Stimulated activated naive CD8-positive, alpha-beta T cell treated with anti-CD3 and anti-CD28 coated beads, Interleukin-15, Interleukin-2, amounts not matched to agents 100 ng/mL and 50 ng/mL, for 24 hours (primary cell): ENCODE measurements at regions not wholly inside any gene's neighbourhood (a gene's known extent, or its start where the extent isn't known, plus 50 kb on each side); places are given as distances from the start of the nearest gene placed in this dataset.

Experiments
- H3K27ac Mint-ChIP-seq: one replicate; pipeline ENCODE4 v1.8.0; 2021; ENCODE audit warnings: mild to moderate bottlenecking, mixed read lengths
- H3K27me3 Mint-ChIP-seq: one replicate; pipeline ENCODE4 v1.8.0; 2021; ENCODE audit warnings: mixed read lengths
- H3K36me3 Mint-ChIP-seq: one replicate; pipeline ENCODE4 v1.8.0; 2021; ENCODE audit warnings: low read depth, mixed read lengths
- H3K4me1 Mint-ChIP-seq: one replicate; pipeline ENCODE4 v1.8.0; 2021; ENCODE audit warnings: low read depth, mixed read lengths
- H3K4me3 Mint-ChIP-seq: one replicate; pipeline ENCODE4 v1.8.0; 2021; ENCODE audit warnings: mild to moderate bottlenecking, mixed read lengths
- H3K9me3 Mint-ChIP-seq: one replicate; pipeline ENCODE4 v1.8.0; 2021; ENCODE audit warnings: mixed read lengths

- H3K27me3 Mint-ChIP-seq, result no peaks in the 10 kb centered on the region
- no peak overlapping the region for H3K27ac Mint-ChIP-seq
- H3K9me3 Mint-ChIP-seq, result peaks cover 4% of the 10 kb centered on the region
- H3K4me3 Mint-ChIP-seq, result no peak overlapping the region
- no peaks in the 10 kb centered on the region for H3K4me1 Mint-ChIP-seq
- H3K36me3 Mint-ChIP-seq, result no peaks in the 10 kb centered on the region
Observed at GRCh38 chr11:70544774-70545609, 146.7 kb downstream of the CTTN start.

DNA sequence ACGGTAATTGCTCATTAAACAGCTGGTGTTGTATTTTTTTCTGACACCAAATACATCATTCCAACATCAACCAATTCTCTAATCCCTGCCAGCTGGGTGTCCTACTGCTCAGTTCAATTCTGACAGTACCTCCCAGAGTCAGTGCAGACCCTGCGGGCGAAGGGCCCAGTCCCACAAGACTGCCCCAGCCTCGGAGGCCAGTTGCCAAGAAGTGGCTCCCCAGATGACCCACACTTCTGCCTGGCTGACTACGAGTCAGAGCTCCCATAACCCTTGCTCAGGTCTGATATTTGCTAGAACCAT lies 147.2 kb downstream of the CTTN start:
- Mint-ChIP-seq H3K4me1 (no peaks in the 10 kb centered on the region), H3K27me3 (no peaks in the 10 kb centered on the region), H3K27ac (no peak overlapping the region), H3K9me3 (peaks cover 4% of the 10 kb centered on the region), H3K4me3 (no peak overlapping the region), H3K36me3 (no peaks in the 10 kb centered on the region)

DNA sequence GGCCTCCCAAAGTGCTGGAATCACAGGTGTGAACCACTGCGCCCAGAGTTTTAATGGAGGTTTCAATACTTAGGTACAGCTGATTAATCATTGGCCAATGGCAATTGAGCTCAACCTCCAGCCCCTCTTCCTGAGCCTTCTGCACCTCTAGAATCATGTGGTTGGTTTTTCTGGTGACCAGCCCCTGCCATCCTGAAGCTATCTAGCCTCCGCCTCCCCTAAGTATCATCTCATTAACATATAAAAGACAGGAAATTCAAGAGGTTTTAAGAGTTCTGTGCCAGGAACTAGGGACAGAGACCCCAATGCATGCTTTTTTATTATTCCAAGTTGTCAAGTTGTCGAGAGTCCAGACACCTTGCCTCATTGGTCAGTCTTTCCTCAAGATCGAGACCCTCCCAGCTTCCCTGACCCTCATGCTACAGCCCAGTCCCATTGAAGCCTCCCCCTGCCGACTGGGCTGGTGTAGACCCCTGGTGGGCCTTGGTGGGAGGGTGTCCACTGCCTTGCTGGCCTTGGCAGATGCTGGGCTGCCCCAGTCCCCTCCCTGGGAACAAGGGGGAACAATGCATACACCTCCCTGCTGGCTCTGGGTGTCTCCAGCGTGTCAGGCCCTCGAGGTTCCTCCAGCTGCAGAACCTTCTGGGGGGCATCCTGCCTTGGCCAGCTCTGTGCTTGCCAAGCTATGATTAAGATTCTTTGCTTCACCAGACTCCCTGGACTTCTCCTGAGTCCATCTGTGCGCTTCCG lies 148.0 kb downstream of the CTTN start:
- Mint-ChIP-seq H3K9me3 (no peaks in the 10 kb centered on the region), H3K4me1 (no peaks in the 10 kb centered on the region), H3K36me3 (no peaks in the 10 kb centered on the region), H3K4me3 (no peak overlapping the region), H3K27ac (no peak overlapping the region), H3K27me3 (no peaks in the 10 kb centered on the region)

GRCh38 chr11:70547386-70547785 lies 149.1 kb downstream of the CTTN start:
- no peaks in the 10 kb centered on the region for H3K4me1 Mint-ChIP-seq
- H3K9me3 Mint-ChIP-seq, result no peaks in the 10 kb centered on the region
- no peaks in the 10 kb centered on the region for H3K27me3 Mint-ChIP-seq
- no peak overlapping the region for H3K4me3 Mint-ChIP-seq
- no peak overlapping the region for H3K27ac Mint-ChIP-seq
- H3K36me3 Mint-ChIP-seq, result no peaks in the 10 kb centered on the region

DNA sequence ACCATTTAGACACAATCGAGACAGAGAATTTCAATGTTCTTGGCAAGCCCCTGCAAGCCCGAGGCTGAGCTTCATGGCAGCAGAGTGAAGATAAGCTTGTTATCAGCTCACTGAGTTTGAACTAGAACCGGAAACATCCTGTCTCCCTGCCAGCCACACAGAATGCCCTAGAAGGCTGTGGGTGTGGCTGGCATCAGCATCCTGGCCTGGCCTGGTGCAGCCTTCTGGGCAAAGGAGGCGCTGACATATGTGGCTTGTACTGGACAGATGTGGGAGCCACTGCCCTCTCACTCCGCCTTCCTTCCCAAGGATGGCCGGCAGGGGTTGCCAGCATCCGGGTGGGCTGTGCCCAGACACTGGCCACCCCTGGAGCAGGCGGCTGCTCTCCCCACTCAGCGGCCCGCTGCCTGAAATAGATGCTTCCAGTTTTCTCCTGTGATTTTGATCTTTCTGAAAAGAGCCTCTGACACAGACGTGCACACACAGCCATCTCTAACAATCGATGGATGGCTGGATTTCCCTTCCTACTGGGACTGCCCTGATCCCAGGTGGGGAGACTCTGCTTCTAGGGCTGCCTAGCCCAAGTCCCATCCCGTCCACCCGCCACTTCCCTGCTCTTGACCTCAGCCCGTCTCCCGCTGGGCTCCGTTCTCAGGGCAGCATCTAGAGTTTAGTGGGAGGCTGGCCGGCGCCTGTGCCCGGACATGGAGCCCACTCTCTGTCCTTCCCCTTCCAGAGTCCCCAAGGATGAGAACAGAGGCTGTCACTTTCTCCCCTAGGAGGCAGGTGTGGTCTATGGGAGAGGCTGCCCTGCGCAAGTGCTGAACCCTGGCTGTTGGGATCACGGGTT lies 149.7 kb downstream of the CTTN start:
- no peaks in the 10 kb centered on the region for H3K9me3 Mint-ChIP-seq
- no peaks in the 10 kb centered on the region for H3K4me1 Mint-ChIP-seq
- no peaks in the 10 kb centered on the region for H3K27me3 Mint-ChIP-seq
- H3K27ac Mint-ChIP-seq, result no peak overlapping the region
- no peaks in the 10 kb centered on the region for H3K36me3 Mint-ChIP-seq
- no peak overlapping the region for H3K4me3 Mint-ChIP-seq

- H3K27me3 Mint-ChIP-seq, result no peaks in the 10 kb centered on the region
- H3K36me3 Mint-ChIP-seq, result no peaks in the 10 kb centered on the region
- H3K4me1 Mint-ChIP-seq, result no peaks in the 10 kb centered on the region
- H3K9me3 Mint-ChIP-seq, result no peaks in the 10 kb centered on the region
- H3K4me3 Mint-ChIP-seq, result no peak overlapping the region
- H3K27ac Mint-ChIP-seq, result no peak overlapping the region
Observed at GRCh38 chr11:70548976-70549375, 150.6 kb downstream of the CTTN start.

- Mint-ChIP-seq H3K27ac (no peak overlapping the region), H3K9me3 (no peaks in the 10 kb centered on the region), H3K27me3 (no peaks in the 10 kb centered on the region), H3K4me3 (no peak overlapping the region), H3K4me1 (no peaks in the 10 kb centered on the region), H3K36me3 (no peaks in the 10 kb centered on the region)
Observed at GRCh38 chr11:70549386-70549785, 151.1 kb downstream of the CTTN start.

DNA sequence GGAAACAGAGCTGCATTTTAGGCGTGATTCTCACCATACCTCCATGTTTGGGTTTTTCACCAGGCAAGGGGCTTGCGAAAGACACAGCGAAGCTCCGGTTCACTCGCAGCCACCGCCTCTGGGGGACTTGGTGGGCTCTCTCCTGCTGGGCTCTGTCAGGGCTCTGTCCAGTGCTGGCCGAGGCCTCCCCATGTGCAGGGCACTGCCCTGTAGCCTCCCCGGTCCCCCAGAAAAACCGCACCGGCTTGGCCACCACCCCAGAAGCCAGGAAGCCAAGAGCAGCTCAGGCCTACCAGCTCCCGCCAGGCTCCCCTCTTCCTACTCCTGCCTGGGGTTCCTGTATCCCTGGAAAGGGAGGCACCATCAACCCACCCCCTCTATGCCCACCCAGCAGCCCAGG lies 151.5 kb downstream of the CTTN start:
- Mint-ChIP-seq H3K27me3 (no peaks in the 10 kb centered on the region), H3K4me3 (no peak overlapping the region), H3K4me1 (no peaks in the 10 kb centered on the region), H3K27ac (no peak overlapping the region), H3K36me3 (no peaks in the 10 kb centered on the region), H3K9me3 (no peaks in the 10 kb centered on the region)

DNA sequence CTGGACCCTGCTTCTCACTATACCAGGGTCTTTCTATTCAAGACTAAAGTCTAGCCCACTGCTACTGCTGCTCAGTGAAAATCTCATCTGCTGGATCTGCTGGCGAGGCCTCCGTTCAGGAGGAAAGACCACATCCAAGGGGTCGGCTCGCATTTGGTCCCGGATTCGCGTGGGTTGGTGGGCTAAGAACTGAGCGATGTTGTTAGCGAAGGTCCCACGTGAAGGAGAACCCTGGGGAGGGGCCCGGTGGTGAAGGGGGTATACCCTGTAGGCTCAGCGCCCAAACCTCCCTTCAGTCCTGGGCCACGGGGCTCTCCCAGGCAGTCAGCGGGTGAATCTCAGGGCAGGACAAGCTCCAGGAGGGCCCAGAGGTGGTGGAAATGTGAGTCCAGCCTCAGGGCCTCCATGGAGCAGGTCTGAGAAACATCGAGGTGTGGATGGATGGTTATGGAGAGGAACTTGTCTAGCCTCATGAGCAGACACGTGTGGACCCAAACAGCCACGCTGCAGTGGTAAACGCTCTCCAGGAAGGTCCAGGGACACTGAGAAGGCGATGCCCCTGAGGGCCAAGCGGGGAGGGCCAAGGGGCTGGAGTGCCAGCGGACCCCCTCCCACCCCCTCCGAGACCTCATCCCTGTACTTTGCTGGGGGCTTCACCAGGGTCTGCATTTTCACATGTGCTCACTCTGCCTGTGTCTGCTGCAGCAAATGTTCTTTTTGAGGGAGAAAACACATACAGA lies 152.3 kb downstream of the CTTN start:
- H3K27ac Mint-ChIP-seq, result no peak overlapping the region
- H3K36me3 Mint-ChIP-seq, result no peaks in the 10 kb centered on the region
- no peaks in the 10 kb centered on the region for H3K27me3 Mint-ChIP-seq
- H3K4me1 Mint-ChIP-seq, result no peaks in the 10 kb centered on the region
- no peaks in the 10 kb centered on the region for H3K9me3 Mint-ChIP-seq
- no peak overlapping the region for H3K4me3 Mint-ChIP-seq

- Mint-ChIP-seq H3K4me1 (no peaks in the 10 kb centered on the region), H3K9me3 (no peaks in the 10 kb centered on the region), H3K27ac (no peak overlapping the region), H3K36me3 (no peaks in the 10 kb centered on the region), H3K27me3 (no peaks in the 10 kb centered on the region), H3K4me3 (no peak overlapping the region)
Observed at GRCh38 chr11:70551351-70552166, 153.2 kb downstream of the CTTN start.

GRCh38 chr11:70552167-70553150 lies 154.1 kb downstream of the CTTN start:
- Mint-ChIP-seq H3K4me3 (no peak overlapping the region), H3K9me3 (no peaks in the 10 kb centered on the region), H3K27me3 (no peaks in the 10 kb centered on the region), H3K36me3 (no peaks in the 10 kb centered on the region), H3K4me1 (no peaks in the 10 kb centered on the region), H3K27ac (no peak overlapping the region)

- Mint-ChIP-seq H3K27me3 (no peaks in the 10 kb centered on the region), H3K27ac (no peak overlapping the region), H3K9me3 (no peaks in the 10 kb centered on the region), H3K4me3 (no peak overlapping the region), H3K36me3 (no peaks in the 10 kb centered on the region), H3K4me1 (no peaks in the 10 kb centered on the region)
Observed at GRCh38 chr11:70555078-70555477, 156.7 kb downstream of the CTTN start.
